ENCODE measurements at regions not wholly inside any gene's neighbourhood (a gene's known extent, or its start where the extent isn't known, plus 50 kb on each side); places are given as distances from the start of the nearest gene placed in this dataset.

GRCh38 chr1:201740670-201741111 is 88.3 kb upstream of the IPO9 start:
- TF ChIP-seq EZH2 (IDR thresholded peaks at IDR 0.05; ENCODE audit: borderline replicate concordance, control insufficient read depth, low read depth, low read length) = no peak
- TF ChIP-seq DPF2 (IDR thresholded peaks at IDR 0.05) = no peak
- TF ChIP-seq STAT1 (conservative IDR thresholded peaks at IDR 0.05) = no peak
- TF ChIP-seq CTCF (IDR thresholded peaks at IDR 0.05 in 2 of 3, conservative IDR thresholded peaks at IDR 0.05 in 1 of 3; ENCODE audit: control insufficient read depth in 2 of 3, extremely low read depth in 1 of 3, insufficient read depth in 1 of 3, low read depth in 3 of 3, low read length in 3 of 3) = no peak

Measured in GM12878 (cell line).